ENCODE measurements at regions not wholly inside any gene's neighbourhood (a gene's known extent, or its start where the extent isn't known, plus 50 kb on each side); places are given as distances from the start of the nearest gene placed in this dataset.
A peak's percentile ranks its signal among the peaks of the same experiment; 100 is the strongest.

- Mint-ChIP-seq H3K9me3 (ENCODE audit: unreplicated experiment) (peaks cover 7% of the 10 kb centered on the region), H3K27ac (ENCODE audit: unreplicated experiment) (no peak overlapping the region), H3K4me1 (ENCODE audit: low read depth, unreplicated experiment) (peaks cover 4% of the 10 kb centered on the region), H3K36me3 (ENCODE audit: unreplicated experiment) (peaks cover 7% of the 10 kb centered on the region), H3K4me3 (ENCODE audit: unreplicated experiment) (no peak overlapping the region), H3K27me3 (ENCODE audit: unreplicated experiment) (no peaks in the 10 kb centered on the region)
- TF ChIP-seq CTCF (IDR thresholded peaks at IDR 0.05; ENCODE audit: partially characterized antibody, unreplicated experiment), result no peak
- DNase-seq, result no peak
Observed at GRCh38 chr21:35232545-35233176, 183.6 kb upstream of the RUNX1 start.

- no peak for DNase-seq
- no peaks in the 10 kb centered on the region for H3K27me3 Mint-ChIP-seq (ENCODE audit: unreplicated experiment)
- peaks cover 8% of the 10 kb centered on the region for H3K9me3 Mint-ChIP-seq (ENCODE audit: unreplicated experiment)
- H3K4me3 Mint-ChIP-seq (ENCODE audit: unreplicated experiment), result no peak overlapping the region
- TF ChIP-seq CTCF (IDR thresholded peaks at IDR 0.05; ENCODE audit: partially characterized antibody, unreplicated experiment), result no peak
- no peaks in the 10 kb centered on the region for H3K36me3 Mint-ChIP-seq (ENCODE audit: unreplicated experiment)
- no peak overlapping the region for H3K27ac Mint-ChIP-seq (ENCODE audit: unreplicated experiment)
- peaks cover 14% of the 10 kb centered on the region for H3K4me1 Mint-ChIP-seq (ENCODE audit: low read depth, unreplicated experiment)
Observed at GRCh38 chr21:35231090-35231489, 182.0 kb upstream of the RUNX1 start.

- no peak for TF ChIP-seq CTCF (IDR thresholded peaks at IDR 0.05; ENCODE audit: partially characterized antibody, unreplicated experiment)
- Mint-ChIP-seq H3K27ac (ENCODE audit: unreplicated experiment) (no peak overlapping the region), H3K4me1 (ENCODE audit: low read depth, unreplicated experiment) (peaks cover 21% of the 10 kb centered on the region), H3K9me3 (ENCODE audit: unreplicated experiment) (peaks cover 6% of the 10 kb centered on the region), H3K4me3 (ENCODE audit: unreplicated experiment) (no peak overlapping the region), H3K27me3 (ENCODE audit: unreplicated experiment) (no peaks in the 10 kb centered on the region), H3K36me3 (ENCODE audit: unreplicated experiment) (no peaks in the 10 kb centered on the region)
- no peak for DNase-seq
Observed at GRCh38 chr21:35229290-35229689, 180.2 kb upstream of the RUNX1 start.

GRCh38 chr21:35227786-35228185, 178.7 kb upstream of the RUNX1 start:
- DNase-seq, result no peak
- H3K27ac Mint-ChIP-seq (ENCODE audit: unreplicated experiment), result peak overlapping the region; percentile 57
- peaks cover 6% of the 10 kb centered on the region for H3K9me3 Mint-ChIP-seq (ENCODE audit: unreplicated experiment)
- no peaks in the 10 kb centered on the region for H3K36me3 Mint-ChIP-seq (ENCODE audit: unreplicated experiment)
- H3K4me1 Mint-ChIP-seq (ENCODE audit: low read depth, unreplicated experiment), result peaks cover 21% of the 10 kb centered on the region
- TF ChIP-seq CTCF (IDR thresholded peaks at IDR 0.05; ENCODE audit: partially characterized antibody, unreplicated experiment), result no peak
- H3K27me3 Mint-ChIP-seq (ENCODE audit: unreplicated experiment), result no peaks in the 10 kb centered on the region
- H3K4me3 Mint-ChIP-seq (ENCODE audit: unreplicated experiment), result peak overlapping the region; percentile 0

GRCh38 chr21:35226968-35227744, 178.1 kb upstream of the RUNX1 start:
- peak overlapping the region; percentile 0 for H3K4me3 Mint-ChIP-seq (ENCODE audit: unreplicated experiment)
- H3K4me1 Mint-ChIP-seq (ENCODE audit: low read depth, unreplicated experiment), result peaks cover 21% of the 10 kb centered on the region
- no peak for DNase-seq
- H3K27me3 Mint-ChIP-seq (ENCODE audit: unreplicated experiment), result no peaks in the 10 kb centered on the region
- H3K36me3 Mint-ChIP-seq (ENCODE audit: unreplicated experiment), result no peaks in the 10 kb centered on the region
- no peak for TF ChIP-seq CTCF (IDR thresholded peaks at IDR 0.05; ENCODE audit: partially characterized antibody, unreplicated experiment)
- H3K9me3 Mint-ChIP-seq (ENCODE audit: unreplicated experiment), result peaks cover 6% of the 10 kb centered on the region
- peak overlapping the region; percentile 57 for H3K27ac Mint-ChIP-seq (ENCODE audit: unreplicated experiment)
